ENCODE measurements at regions not wholly inside any gene's neighbourhood (a gene's known extent, or its start where the extent isn't known, plus 50 kb on each side); places are given as distances from the start of the nearest gene placed in this dataset.

- CTCF ChIA-PET: no interaction called here
- in situ Hi-C loops (cut with MboI): no loop called here
- H3K9me3 ChIP-seq (replicated peaks; ENCODE audit: control insufficient read depth, insufficient read depth, low read length): no peaks in the 10 kb centered on the region
- no TSS peak for BruUV-seq (replicated peaks)
- H3K9ac ChIP-seq (ENCODE audit: control insufficient read depth, insufficient read depth, low read length): no peak overlapping the region
- no peak for FAIRE-seq
- H3K79me2 ChIP-seq (ENCODE audit: control insufficient read depth, insufficient read depth, low read length): no peaks in the 10 kb centered on the region
- SMC1A ChIA-PET (ENCODE audit: uncharacterized antibody, unreplicated experiment): no interaction called here
- TF ChIP-seq LARP7 (IDR thresholded peaks at IDR 0.05) (no peak), ZNF274 (IDR thresholded peaks at IDR 0.05; ENCODE audit: insufficient read depth, insufficient read length) (no peak), POLR2A (IDR thresholded peaks at IDR 0.05; ENCODE audit: low read depth, low read length) (no peak), ZNF207 (IDR thresholded peaks at IDR 0.05; ENCODE audit: borderline replicate concordance) (no peak), BACH1 (IDR thresholded peaks at IDR 0.05; ENCODE audit: borderline replicate concordance) (no peak), SP1 (IDR thresholded peaks at IDR 0.05; ENCODE audit: low read depth, low read length) (no peak), RFX5 (IDR thresholded peaks at IDR 0.05; ENCODE audit: low read depth, low read length) (no peak), NFYA (IDR thresholded peaks at IDR 0.05; ENCODE audit: borderline replicate concordance, low read depth, low read length) (no peak), CREB1 (IDR thresholded peaks at IDR 0.05; ENCODE audit: low read depth) (no peak), ZNF622 (IDR thresholded peaks at IDR 0.05) (no peak), SPI1 (IDR thresholded peaks at IDR 0.05; ENCODE audit: borderline replicate concordance, insufficient read depth, low read depth, low read length) (no peak), SRF (IDR thresholded peaks at IDR 0.05; ENCODE audit: low read depth in 2 of 2, low read length in 2 of 2) (no peak), CTCF (IDR thresholded peaks at IDR 0.05 in 2 of 3, conservative IDR thresholded peaks at IDR 0.05 in 1 of 3; ENCODE audit: control insufficient read depth in 2 of 3, extremely low read depth in 1 of 3, insufficient read depth in 1 of 3, low read depth in 3 of 3, low read length in 3 of 3) (no peak)
- no peak overlapping the region for H3K4me2 ChIP-seq (ENCODE audit: control insufficient read depth, insufficient read depth)
- WGBS (ENCODE audit: insufficient coverage, insufficient replicate concordance, low lambda C conversion rate, missing lambda C conversion rate): 34% methylated on average over 5 of the region's 5 CpGs
- intact Hi-C loops (cut with micrococcal nuclease; ENCODE audit: unreplicated experiment): no loop called here
- no peak overlapping the region for H3K27ac ChIP-seq (ENCODE audit: control insufficient read depth, insufficient read depth)
- H3K36me3 ChIP-seq (ENCODE audit: control insufficient read depth in 2 of 2, insufficient read depth in 2 of 2, low read length in 1 of 2): no peaks in the 10 kb centered on the region
- RAD21 ChIA-PET (ENCODE audit: unreplicated experiment): no interaction called here
- H3K27me3 ChIP-seq (replicated peaks in 1 of 2; ENCODE audit: control insufficient read depth in 2 of 2, insufficient read depth in 2 of 2, low read length in 1 of 2): no peaks in the 10 kb centered on the region
- ATAC-seq: no peak
- no peak overlapping the region for H2AFZ ChIP-seq (ENCODE audit: control insufficient read depth, low read depth, low read length)
- H4K20me1 ChIP-seq (ENCODE audit: control insufficient read depth, insufficient read depth): no peaks in the 10 kb centered on the region
- POLR2A ChIA-PET: no interaction called here
- no peaks in the 10 kb centered on the region for H3K4me1 ChIP-seq (ENCODE audit: control insufficient read depth, insufficient read depth, low read length)
- DNase-seq (ENCODE audit: low read depth, low spot score): no peak
- H3K4me3 ChIP-seq: no peak overlapping the region
Measured at GRCh38 chr4:180587379-180587778, 1655.8 kb upstream of the TENM3 start.

Data from GM12878 (cell line).